ENCODE measurements at regions not wholly inside any gene's neighbourhood (a gene's known extent, or its start where the extent isn't known, plus 50 kb on each side); places are given as distances from the start of the nearest gene placed in this dataset.
A peak's percentile ranks its signal among the peaks of the same experiment; 100 is the strongest.

DNA sequence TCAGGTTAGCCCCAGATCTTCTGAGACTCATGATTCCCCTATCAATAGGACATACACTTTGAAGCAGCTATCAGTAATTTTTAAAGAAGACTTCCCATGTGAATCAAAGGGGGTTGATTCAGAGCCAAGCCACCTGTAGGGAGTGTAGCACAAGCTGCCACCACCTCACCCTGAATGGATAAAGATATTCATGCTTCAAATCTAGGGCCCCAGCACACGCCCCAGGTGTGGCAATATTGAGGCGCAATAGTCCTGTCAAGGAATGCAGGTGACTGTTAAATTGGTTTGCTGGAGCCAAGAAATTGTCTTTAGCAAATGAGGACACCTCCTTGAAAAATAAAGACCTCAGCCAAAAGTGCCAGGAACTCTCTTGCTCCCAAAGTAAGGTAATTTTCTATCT is 404.4 kb downstream of the MAFB start:
- H3K4me3 ChIP-seq (ENCODE audit: low read depth, low read length): no peak overlapping the region

DNA sequence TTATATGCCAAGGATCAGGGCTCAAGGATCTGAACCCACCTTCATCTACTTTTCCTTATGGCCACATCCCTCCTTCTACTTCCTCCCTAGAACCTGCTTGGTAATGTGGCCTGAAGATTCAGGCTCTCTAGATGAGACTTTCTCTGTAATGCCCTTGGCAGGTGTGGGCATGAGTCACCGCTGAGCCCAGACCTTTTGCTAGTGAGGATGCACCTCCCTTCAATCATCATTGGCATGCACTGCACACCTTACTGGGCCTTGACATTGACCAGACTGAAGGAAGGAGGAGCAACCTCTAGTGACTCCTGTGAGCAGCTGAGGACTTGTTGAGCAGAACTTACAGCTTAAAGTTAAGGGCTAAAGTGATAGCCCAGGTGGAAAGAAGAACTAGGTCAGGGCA is 405.3 kb downstream of the MAFB start:
- H3K4me3 ChIP-seq (ENCODE audit: low read depth, low read length): no peak overlapping the region

DNA sequence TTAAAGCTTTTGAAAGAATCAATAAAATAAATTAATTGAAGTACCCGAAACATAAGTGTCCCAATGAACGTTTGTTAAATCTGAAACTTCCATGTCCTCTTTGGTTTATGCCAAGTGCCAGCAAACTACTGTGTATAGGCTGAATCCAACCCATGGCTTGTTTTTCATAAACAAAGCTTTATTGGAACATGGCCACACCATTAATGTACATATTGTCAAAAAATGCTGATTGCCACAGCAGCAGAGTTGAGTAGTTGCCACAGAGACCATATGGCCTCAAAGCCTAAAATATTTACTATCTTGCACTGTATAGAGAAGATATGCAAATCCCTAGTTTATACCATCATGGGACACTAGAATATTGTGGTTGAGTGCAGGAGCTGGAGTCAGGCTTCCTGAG is 406.1 kb downstream of the MAFB start:
- no peak overlapping the region for H3K4me3 ChIP-seq (ENCODE audit: low read depth, low read length)

DNA sequence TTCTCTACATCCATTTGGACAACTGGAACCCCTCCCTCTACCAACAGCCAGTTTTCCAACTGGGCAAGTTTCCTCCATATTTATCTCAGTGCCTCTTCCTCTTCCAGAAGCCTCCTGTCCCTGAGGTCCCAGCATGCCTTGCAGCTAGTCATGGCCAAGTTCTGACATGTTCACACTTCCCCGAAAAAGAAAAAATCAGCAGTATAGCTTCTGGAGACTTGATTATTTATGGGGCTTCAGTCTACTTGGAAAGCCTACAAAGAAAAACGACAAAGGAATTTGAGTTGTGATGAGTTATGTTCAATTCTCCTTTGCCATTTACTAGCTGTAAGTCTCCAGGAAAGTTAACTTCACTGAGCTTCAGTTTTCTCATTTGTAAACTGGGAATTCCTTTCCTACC is 406.5 kb downstream of the MAFB start:
- no peak overlapping the region for H3K4me3 ChIP-seq (ENCODE audit: low read depth, low read length)

DNA sequence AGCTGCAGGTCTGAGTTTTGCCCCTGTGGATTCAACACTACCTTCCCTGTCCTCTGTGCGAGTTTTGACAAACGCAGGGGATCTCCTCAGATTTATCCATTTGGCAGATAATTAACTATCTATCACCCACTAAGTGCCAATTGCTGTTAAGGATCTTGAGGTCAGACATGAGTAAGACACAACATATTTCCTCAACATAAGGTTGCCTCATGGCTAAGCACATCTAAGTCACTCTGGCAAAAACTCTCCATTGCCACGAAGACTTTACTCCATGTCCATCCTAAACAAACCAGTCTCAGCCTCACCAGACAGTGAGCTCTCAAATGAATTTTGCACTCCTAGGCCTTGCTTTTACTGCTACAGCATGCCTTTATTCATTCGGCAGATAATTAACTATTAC is 408.4 kb downstream of the MAFB start:
- H3K4me3 ChIP-seq (ENCODE audit: low read depth, low read length): no peak overlapping the region

DNA sequence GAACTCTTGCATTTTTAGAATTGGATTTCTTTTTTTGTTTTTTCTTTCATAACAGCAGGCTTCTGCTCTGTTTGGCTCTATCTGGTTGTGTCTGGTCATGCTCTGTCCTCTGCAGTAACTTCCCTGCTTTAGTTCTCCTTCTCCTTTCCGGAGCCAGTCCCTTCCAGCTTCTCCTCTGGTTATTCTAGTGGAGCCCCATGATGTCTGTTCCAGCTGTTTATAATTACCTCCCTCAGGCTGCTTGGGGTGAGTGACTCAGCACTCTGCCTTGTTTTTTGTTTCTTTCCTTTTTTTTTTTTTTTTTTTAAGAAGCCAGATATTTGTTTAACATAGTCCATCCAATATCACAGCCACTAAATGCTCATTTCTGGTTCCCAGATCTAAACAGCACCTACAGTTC is 409.6 kb downstream of the MAFB start:
- no peak overlapping the region for H3K4me3 ChIP-seq (ENCODE audit: low read depth, low read length)

DNA sequence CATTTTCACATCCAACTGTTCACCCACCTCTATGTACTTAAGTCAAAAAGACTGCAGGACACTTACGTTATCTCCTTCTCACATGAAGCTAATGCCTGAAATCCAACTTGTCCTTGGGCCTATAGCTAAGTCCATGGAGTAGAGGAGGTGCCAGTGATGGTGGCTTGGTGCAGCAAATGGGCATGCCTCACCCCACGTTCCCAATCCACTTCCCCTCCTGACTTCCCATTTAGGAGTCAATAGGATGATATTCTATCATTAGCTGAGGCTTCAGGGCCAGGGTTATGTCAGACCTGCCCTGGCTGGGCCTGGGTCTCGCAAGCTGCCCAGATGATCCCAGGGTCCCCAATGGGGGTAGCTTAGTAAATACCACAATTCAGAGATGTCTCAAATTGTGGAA is 410.4 kb downstream of the MAFB start:
- no peak overlapping the region for H3K4me3 ChIP-seq (ENCODE audit: low read depth, low read length)

DNA sequence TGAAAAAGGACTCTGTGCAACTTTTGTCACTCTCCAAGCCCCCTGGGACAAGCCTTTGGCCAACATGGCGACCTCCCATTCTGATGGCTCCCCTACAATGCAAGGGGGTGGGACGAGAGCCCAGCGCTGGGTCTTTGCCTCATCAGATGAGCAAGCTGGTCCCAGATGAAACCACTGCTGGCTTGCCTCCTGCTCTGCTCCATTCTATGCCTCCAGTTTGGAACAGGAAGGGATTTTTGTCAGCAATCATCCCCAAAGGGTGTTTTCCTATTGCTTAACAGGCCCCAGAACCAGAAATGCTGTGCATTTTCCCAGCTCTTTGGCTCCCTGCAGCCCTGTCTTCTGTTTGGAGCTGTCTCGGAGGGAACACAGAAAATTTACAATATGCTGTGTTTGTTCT is 412.7 kb downstream of the MAFB start:
- no peak overlapping the region for H3K4me3 ChIP-seq (ENCODE audit: low read depth, low read length)

DNA sequence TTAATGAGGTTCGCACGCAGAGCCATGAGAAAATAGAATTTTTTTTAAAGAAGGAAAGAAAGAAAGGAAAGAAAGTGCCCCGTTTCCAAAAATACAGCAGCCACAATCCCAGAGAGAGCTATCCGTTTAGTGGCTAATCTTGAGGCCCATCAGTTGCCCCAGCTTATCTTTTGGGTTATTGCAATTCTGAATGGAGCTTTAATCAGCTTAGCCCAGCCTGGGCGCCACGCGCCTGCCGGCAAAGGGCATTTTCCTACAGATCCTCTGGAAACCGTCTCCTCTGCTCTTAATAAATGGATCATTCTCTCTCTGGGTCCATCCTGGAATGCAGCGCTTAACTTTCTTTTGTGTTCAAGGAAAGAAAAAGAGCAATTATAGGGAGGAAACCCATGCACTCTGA is 413.3 kb downstream of the MAFB start:
- no peak overlapping the region for H3K4me3 ChIP-seq (ENCODE audit: low read depth, low read length)

DNA sequence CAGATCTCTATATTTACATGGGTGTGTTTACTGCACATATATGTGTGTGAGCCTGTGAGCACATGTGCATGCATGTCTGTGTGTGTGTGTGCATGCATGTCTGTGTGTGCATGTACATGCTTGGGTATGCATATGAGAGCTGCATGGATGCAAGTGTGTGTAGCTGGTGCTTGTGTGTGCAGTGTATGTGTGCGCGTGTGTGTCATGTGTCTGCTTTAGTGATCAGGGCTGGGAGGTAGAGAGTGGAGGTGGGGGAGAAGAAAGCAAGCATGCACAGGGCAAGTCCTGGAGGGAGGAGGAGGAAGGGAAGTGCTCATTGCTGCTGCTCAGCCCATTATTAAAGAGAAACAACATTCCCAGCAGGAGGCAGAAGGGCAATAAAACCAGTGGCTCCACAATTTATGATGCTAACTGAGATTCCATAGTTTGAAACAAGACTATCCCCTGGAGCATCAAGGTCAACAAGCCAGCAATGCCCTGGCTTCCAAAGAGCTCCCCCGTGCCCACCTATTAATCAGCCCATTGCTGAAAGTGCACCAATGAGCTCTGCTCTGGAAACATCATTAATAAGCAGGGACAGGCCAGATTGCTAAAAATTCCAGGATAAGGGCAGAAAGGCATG is 414.0 kb downstream of the MAFB start:
- H3K4me3 ChIP-seq (ENCODE audit: low read depth, low read length): peak overlapping the region; percentile 25

DNA sequence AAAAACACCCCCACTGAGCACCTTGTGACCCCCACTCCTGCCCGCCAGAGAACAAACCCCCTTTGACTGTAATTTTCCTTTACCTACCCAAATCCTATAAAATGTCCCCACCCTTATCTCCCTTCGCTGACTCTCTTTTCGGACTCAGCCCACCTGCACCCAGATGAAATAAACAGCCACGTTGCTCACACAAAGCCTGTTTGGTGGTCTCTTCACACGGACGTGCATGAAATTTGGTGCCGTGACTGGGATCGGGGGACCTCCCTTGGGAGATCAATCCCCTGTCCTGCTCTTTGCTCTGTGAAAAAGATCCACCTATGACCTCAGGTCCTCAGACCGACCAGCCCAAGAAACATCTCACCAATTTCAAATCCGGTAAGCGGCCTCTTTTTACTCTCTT is 419.8 kb downstream of the MAFB start:
- peak overlapping the region; percentile 62 for H3K4me3 ChIP-seq (ENCODE audit: low read depth, low read length)

DNA sequence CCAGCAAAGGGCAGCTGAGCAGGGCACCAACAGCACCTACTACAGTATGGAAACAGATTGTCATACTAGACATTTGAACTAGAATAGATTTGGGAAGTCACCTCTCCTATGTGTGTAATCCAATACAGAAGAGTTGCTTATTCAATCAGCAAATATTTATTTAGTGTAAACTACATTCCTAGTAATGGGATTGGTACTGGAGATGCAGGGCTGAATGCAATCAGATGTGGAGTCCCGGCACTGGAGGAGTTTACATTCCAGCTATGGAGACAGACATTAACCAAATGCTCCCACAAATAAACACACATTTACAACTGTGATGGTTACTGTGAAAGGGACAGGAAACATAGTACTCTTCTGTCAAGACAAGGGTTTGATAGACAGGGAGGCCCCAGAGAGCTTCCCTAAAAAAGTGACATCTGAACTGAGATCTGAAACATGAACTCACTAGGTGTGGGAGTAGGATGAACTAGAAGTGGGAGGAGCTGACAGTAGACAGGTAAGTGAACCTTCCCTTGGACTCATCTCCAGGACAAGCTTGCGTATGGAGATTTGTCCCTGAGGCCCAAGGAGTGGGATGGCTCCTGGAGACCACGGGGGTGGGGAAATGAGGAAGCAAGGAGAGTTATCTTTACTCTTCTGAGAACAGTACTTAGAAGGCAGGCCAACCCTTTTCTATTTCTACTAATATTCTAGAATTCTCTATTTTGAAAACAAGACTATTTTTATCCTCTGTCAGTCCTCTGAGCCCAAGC is 420.5 kb downstream of the MAFB start:
- peak overlapping the region; percentile 30 for H3K4me3 ChIP-seq (ENCODE audit: low read depth, low read length)

DNA sequence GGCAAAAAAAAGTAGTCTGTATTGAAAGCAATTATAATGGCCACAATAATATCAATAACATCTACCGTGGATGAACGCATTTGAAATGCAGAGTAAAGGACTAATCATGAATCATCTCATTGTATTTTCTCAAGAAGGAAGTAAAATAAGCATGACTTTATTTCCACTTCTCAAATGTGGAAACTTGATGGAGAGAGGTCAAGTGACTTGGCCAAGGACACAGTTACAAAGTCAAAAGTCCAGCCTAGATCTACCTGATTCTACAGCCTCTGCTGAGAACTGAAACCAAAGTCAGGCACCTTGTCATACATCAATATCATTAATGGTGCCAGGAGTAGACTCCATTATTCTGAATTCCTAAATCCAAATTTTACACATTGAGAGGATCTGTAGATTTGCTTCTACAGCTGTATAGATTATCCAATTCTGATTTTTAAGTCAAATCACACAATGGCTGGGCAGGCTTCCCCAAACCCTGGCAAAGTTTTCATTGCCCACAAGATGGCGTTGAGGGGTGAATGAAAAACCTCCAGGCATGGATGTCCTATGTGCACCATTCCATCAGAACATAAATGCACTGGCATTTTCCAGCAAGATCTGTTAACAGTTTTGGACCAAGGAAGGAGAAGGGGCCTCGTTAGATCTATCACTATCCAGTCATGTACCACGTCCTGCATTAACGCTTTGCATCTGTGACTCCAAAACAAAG is 423.1 kb downstream of the MAFB start:
- no peak overlapping the region for H3K4me3 ChIP-seq (ENCODE audit: low read depth, low read length)

DNA sequence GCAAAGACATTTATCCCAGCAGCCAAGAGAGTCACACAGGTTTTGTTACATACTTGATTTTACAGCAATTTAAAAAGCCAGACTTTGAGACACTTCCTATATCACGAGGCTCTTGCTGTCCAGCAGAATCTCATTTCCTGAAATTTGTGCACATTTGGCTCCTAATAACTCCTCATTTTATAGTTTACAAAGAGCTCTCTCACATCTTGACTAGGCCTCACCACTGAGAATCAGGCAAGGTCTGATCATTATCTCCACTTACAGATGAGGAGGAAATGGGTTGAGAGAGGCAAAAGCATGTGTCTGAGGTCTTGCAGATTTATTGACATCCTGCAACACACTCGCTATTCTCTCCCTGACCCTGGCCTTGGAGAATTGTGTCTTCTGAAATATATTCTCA is 426.8 kb downstream of the MAFB start:
- no peak overlapping the region for H3K4me3 ChIP-seq (ENCODE audit: low read depth, low read length)

DNA sequence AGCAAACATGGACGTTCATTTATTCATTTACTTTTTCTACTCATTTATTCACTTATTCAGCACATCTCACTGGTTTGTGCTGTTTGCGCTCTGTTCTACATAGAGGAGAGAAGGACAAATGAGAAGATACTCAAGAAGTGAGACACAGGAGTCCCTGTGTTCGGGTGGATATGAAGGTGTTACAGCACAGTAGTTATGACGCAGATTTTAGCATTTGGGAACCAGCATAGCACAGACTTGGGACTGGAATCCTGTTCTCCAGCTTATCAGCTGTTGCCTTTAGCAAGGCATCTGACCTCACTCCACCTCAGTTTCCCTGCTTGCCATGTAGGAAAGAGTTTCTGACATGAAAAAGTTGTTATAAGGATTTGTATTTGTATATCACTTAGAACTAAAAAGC is 430.1 kb downstream of the MAFB start:
- no peak overlapping the region for H3K4me3 ChIP-seq (ENCODE audit: low read depth, low read length)

DNA sequence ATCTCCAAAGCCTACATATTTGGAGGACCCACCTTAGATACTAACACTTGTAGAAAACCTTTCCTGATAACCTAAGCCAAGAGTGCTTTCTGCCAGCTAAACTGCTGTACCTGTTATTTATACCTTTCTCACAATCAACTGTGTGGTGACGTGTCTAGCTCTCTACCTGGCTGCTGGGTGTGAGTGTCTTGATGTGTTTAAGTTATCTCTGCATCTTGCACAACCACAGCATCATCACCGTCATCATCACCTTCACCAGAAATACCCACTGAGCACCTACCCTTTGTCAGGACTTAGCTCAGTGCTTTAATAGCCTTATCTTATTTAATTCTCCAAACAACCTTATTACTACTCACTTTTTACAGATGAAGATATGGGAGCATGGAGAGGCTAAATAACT is 431.3 kb downstream of the MAFB start:
- H3K4me3 ChIP-seq (ENCODE audit: low read depth, low read length): no peak overlapping the region

DNA sequence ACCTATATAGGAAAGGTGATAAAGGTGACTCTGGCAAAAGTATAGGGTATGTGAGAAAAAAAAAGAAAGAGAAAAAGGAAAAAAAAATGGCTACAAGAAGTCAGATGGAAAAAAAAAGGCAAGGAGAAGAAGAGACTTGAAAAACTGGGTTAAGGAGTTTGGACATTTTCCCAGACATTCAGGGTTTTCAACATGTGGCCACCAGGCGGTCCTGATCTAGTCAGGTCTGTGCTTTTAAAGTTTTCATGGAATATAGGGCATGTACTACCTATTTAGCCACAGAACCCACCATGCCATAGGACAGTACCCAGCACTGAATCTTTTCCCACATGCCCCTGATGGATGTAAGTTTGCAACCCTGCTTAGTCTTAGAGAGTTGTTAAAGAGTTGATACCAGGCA is 433.7 kb downstream of the MAFB start:
- H3K4me3 ChIP-seq (ENCODE audit: low read depth, low read length): no peak overlapping the region

DNA sequence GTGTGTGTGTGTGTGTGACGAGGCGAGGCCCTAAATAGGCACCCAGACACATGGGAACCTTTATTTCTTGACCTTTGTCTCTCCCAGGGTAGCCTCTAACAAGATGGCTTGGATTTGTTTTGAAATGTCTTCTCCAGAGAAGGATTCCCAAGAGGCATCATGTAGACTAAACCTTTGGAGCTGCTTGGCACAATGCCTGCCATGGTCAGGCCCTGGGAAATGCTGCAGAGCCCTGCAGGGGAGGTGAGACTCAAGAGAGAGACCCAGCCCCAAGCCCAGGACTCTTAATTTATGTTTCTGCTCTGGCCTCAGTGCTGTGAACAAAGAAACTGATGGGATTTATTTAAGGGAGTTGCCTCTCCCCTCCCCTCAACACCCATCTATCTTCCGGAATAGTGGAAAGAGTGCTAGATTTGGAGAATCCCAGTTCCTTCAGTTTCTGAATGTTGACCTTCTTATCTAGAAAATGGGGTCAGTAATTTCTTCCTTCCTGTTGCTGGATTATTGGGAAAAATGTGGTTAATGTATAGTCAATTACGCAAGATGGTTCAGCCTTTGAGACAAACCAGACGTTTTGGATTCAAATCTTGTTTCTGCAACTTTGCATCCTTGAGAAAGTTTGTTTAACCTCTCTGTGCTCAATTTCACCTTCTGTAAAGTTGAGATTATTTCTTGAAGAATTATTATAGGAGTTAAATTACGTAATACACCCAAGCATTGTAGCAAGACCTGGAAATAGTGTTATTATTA is 434.8 kb downstream of the MAFB start:
- no peak overlapping the region for H3K4me3 ChIP-seq (ENCODE audit: low read depth, low read length)

DNA sequence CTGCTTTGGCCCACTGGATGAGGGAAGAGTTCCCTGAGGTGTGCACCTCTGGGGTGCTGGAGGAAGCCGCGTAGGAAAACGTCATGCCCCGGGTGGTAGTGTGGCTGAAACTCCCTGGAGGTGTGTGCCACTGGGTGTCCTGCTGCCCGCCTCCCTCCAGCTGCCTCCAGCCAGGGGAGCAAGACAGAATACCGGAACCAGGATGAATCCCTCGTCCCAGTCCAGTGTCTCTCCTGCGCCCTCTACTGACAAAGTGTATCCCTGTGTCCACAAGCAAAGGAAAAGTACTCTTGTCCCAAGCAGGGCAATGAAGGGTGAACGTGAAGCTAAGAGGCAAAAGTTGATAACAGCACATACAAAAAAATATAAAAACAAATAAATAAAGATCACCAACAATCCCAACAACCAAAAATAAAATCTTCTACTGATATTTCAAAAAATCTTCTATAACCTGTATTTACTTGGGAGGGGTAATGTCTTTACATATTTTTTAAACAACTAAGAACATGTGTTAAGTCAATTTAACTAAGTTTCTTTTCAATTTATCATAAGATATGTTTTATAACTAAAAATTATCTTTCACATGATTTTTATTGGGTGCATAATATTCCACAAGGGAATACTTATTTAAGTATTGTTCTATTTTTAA is 437.6 kb downstream of the MAFB start:
- H3K4me3 ChIP-seq (ENCODE audit: low read depth, low read length): no peak overlapping the region

DNA sequence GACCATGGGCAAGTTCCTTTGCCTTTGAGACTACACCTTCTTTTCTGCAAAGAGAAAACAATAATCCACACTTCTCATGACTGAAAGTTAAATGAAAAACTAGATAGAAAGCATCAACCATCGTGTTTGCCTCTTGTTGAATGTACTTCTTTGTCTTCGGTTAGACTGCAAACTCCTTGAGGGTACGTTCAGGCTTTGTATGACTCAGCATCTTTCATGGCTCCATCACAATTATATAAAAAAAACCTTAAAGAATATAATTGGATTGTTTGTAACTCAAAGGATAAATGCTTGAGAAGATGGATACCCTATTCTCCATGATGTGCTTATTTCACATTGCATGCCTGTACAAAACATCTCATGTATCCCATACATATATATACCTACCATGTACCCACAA is 439.2 kb downstream of the MAFB start:
- H3K4me3 ChIP-seq (ENCODE audit: low read depth, low read length): no peak overlapping the region

DNA sequence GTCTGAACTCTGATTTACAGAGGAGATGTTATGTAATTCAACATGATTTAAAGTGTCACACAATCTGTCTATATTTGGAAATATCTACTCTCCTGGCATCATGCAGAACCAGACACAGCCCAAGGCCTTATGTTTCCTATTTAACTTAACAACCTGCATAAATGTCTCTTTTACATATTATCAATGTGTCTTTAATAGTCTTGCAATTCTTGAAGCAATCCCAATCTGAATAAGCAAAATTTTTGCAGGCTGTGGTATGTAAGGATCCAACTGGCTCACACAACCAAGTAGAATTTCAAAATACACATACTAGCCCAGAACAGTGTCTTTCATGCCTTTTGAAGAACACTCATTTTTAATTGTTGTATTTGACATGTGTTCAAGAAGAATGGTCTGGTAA is 443.2 kb downstream of the MAFB start:
- no peak overlapping the region for H3K4me3 ChIP-seq (ENCODE audit: low read depth, low read length)

Measured in iPS-11a (cell line).